Parathyroid adenoma (tissue), 2 donors: ENCODE measurements at regions not wholly inside any gene's neighbourhood (a gene's known extent, or its start where the extent isn't known, plus 50 kb on each side); places are given as distances from the start of the nearest gene placed in this dataset.
"Not testable (repeated sequence)": the region's sequence is repeated elsewhere in the genome, so short reads cannot be mapped to it uniquely, and the experiment has no call there.

Source experiments
- H2AFZ ChIP-seq: fragments of 300-600 bp; sonication (generic); one replicate; pipeline ENCODE4 v1.7.0; 2017; ENCODE audit warnings: antibody characterized with exemption, mild to moderate bottlenecking
- H3K27ac ChIP-seq: fragments of 300-600 bp; sonication (generic); one replicate; pipeline ENCODE4 v1.7.0; 2017
- H3K27me3 ChIP-seq: fragments of 300-600 bp; sonication (generic); one replicate; pipeline ENCODE4 v1.7.0; 2017; ENCODE audit warnings: low read length; ENCODE audit not compliant: control insufficient read depth, insufficient read depth
- H3K36me3 ChIP-seq: fragments of 300-600 bp; sonication (generic); one replicate; pipeline ENCODE4 v1.7.0; 2017; ENCODE audit warnings: low read length; ENCODE audit not compliant: control insufficient read depth, insufficient read depth
- H3K4me1 ChIP-seq: fragments of 300-600 bp; sonication (generic); one replicate; pipeline ENCODE4 v1.7.0; 2017; ENCODE audit warnings: control low read depth
- H3K4me2 ChIP-seq: fragments of 300-600 bp; sonication (generic); one replicate; pipeline ENCODE4 v1.7.0; 2017; ENCODE audit warnings: low read length
- H3K4me3 ChIP-seq: fragments of 300-600 bp; sonication (generic); one replicate; pipeline ENCODE4 v1.7.0; 2017; ENCODE audit warnings: low read depth, low read length
- H3K79me2 ChIP-seq: fragments of 300-600 bp; sonication (generic); one replicate; pipeline ENCODE4 v1.7.0; 2017; ENCODE audit warnings: control low read depth
- H3K9ac ChIP-seq: fragments of 300-600 bp; sonication (generic); one replicate; pipeline ENCODE4 v1.7.0; 2017; ENCODE audit warnings: mild to moderate bottlenecking
- H3K9me3 ChIP-seq: fragments of 300-600 bp; sonication (generic); one replicate; pipeline ENCODE4 v1.7.0; 2017; ENCODE audit warnings: low read length; ENCODE audit not compliant: control insufficient read depth
- CTCF ChIP-seq: fragments of 300-600 bp; sonication (generic); IDR thresholded peaks from one replicate; pipeline ENCODE4 v1.7.0; 2017; ENCODE audit warnings: antibody characterized with exemption, mild to moderate bottlenecking
- donor health status: primary hyperparathyroidism.

DNA sequence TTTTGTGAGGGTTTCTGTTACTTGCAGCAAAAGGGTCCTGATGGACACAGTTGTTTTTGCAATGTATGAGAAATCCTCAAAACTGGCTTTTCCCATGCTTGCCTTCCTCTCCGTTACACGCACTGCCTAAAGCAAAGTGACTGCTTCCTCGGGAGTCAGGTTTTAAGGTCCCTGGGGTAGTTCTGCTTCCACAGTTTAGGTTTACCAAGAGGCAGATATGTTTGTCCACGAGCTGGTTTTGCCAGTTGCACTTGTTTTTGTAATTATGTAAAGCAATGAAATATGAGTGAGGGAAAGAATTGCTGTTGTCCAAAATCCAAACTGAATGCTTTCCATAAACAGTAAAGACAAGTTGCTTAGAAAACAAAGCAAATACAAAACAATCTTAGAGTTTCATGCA lies 290.7 kb upstream of the AMIGO2 start:
- no peaks in the 10 kb centered on the region for H3K4me1 ChIP-seq
- H3K9ac ChIP-seq, result no peak overlapping the region
- H2AFZ ChIP-seq, result no peak overlapping the region
- H3K27ac ChIP-seq, result no peak overlapping the region
- TF ChIP-seq CTCF, result no peak
- H3K27me3 ChIP-seq, result no peaks in the 10 kb centered on the region
- no peaks in the 10 kb centered on the region for H3K9me3 ChIP-seq
- H3K79me2 ChIP-seq, result no peaks in the 10 kb centered on the region
- no peak overlapping the region for H3K4me2 ChIP-seq
- H3K4me3 ChIP-seq, result no peak overlapping the region
- H3K36me3 ChIP-seq, result no peaks in the 10 kb centered on the region

GRCh38 chr12:47369085-47369484 lies 289.3 kb upstream of the AMIGO2 start:
- Histone ChIP-seq H3K27ac (no peak overlapping the region), H3K4me2 (no peak overlapping the region), H3K9me3 (no peaks in the 10 kb centered on the region), H3K79me2 (no peaks in the 10 kb centered on the region), H3K9ac (no peak overlapping the region), H3K4me1 (no peaks in the 10 kb centered on the region), H3K4me3 (no peak overlapping the region), H3K27me3 (no peaks in the 10 kb centered on the region), H2AFZ (no peak overlapping the region), H3K36me3 (no peaks in the 10 kb centered on the region)
- TF ChIP-seq CTCF, result no peak

DNA sequence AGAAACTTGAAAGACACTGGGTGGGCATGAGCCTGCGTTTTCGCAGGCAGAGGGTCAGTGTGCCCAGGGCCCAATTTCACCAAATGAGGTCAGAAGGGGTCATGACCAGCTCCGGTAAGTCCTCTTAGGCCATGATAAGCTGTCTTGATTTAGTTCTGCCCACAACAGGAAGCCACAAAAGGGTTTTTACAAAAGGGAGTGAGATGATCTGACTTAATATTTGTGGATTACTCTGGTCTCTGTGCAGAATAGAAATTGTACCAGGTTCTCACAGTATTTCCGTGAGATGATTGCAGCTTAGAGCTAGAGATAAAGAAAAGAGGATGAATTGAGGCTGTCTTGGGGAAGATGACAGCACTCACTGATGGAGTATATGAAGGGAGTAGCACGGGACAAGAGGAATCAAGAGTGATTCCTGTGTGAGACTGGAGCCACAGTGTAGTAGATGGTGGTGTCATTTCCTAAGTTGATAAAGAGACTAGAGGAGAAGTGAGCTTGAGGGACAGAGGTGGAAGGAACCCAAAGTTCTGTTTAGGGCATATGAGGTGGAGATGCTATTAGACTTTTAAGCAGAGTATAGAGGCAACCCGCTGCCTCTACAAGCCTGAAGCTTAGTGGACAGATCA lies 288.3 kb upstream of the AMIGO2 start:
- H3K36me3 ChIP-seq, result no peaks in the 10 kb centered on the region
- no peak overlapping the region for H2AFZ ChIP-seq
- H3K9me3 ChIP-seq, result no peaks in the 10 kb centered on the region
- H3K79me2 ChIP-seq, result no peaks in the 10 kb centered on the region
- no peaks in the 10 kb centered on the region for H3K4me1 ChIP-seq
- H3K4me3 ChIP-seq, result no peak overlapping the region
- H3K27me3 ChIP-seq, result no peaks in the 10 kb centered on the region
- H3K27ac ChIP-seq, result no peak overlapping the region
- no peak overlapping the region for H3K4me2 ChIP-seq
- TF ChIP-seq CTCF, result no peak
- no peak overlapping the region for H3K9ac ChIP-seq

DNA sequence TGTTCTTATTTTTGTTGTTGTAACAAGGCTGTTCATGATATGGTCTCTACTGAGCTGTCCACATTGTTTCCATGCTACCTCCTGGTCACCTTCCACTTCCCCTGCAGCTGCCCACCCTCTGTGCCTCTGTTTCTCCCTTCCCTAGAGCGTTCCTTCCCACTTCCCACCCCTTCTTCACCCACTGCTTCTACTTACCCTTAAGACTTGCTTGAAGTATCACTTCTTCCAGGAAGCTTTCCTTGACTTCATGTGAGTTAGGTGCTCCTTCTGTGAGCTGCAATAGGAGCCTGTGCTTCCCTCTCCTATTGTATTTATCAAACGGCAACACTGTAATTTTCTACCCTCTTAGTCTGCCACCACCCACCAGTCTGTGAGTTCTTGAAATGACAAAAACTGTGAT lies 286.8 kb upstream of the AMIGO2 start:
- Histone ChIP-seq H3K4me1 (no peaks in the 10 kb centered on the region), H3K4me2 (no peak overlapping the region), H3K27ac (no peak overlapping the region), H3K36me3 (no peaks in the 10 kb centered on the region), H3K27me3 (no peaks in the 10 kb centered on the region), H3K9ac (no peak overlapping the region), H3K9me3 (no peaks in the 10 kb centered on the region), H3K4me3 (no peak overlapping the region), H3K79me2 (no peaks in the 10 kb centered on the region), H2AFZ (no peak overlapping the region)
- no peak for TF ChIP-seq CTCF

DNA sequence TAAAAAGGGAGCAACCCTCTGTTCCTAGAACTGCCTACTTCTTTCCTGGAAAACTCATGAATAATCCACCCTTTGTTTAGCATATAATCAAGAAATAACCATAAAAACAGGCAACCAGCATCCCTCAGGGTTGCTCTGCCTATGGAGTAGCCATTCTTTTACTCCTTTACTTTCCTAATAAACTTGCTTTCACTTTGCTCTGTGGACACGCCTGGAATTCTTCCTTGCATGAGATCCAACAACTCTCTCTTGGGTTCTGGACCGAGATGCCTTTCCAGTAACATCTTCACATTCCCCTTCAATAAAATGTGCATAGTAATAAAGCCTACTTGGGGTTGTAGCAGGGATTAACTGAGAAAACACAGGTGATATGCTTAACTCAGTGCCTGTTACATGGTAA lies 286.4 kb upstream of the AMIGO2 start:
- Histone ChIP-seq H3K27me3 (no peaks in the 10 kb centered on the region), H3K4me2 (no peak overlapping the region), H3K79me2 (no peaks in the 10 kb centered on the region), H3K4me1 (no peaks in the 10 kb centered on the region), H3K9me3 (no peaks in the 10 kb centered on the region), H3K4me3 (no peak overlapping the region), H3K36me3 (no peaks in the 10 kb centered on the region), H3K27ac (no peak overlapping the region), H2AFZ (no peak overlapping the region), H3K9ac (no peak overlapping the region)
- TF ChIP-seq CTCF, result no peak

GRCh38 chr12:47365443-47366076 lies 285.8 kb upstream of the AMIGO2 start:
- H3K4me2 ChIP-seq, H3K9ac ChIP-seq, H3K9me3 ChIP-seq, H3K79me2 ChIP-seq, H3K4me1 ChIP-seq, H3K36me3 ChIP-seq, H3K27ac ChIP-seq, H3K27me3 ChIP-seq, H2AFZ ChIP-seq, H3K4me3 ChIP-seq: not testable (repeated sequence)
